ENCODE measurements at regions not wholly inside any gene's neighbourhood (a gene's known extent, or its start where the extent isn't known, plus 50 kb on each side); places are given as distances from the start of the nearest gene placed in this dataset.

DNA sequence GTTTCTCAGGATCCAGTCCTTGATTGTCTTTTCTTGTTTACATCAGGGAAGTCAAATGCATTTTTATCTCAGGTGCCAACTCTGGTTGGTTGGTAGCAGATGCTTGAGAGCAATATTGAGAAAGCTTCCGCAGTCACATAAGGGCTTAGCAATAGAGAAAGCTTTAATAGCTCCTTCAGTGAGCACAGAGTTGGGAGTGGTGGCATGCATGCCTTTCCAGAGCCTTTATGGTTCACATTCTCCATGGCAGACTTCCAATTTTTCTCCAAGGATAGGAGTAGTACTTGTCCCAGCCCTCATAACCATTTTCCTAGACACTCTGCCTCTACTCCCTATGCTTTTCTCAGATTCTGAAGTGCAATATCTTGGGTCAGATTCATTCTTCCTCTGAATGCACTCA, 280.4 kb downstream of the AEBP2 start:
- intact Hi-C loops (cut with micrococcal nuclease) = no loop called here
- H3K79me2 ChIP-seq (ENCODE audit: insufficient read depth, low read length) = no peaks in the 10 kb centered on the region
- no peaks in the 10 kb centered on the region for H3K4me1 Mint-ChIP-seq
- H3K27ac Mint-ChIP-seq = no peak overlapping the region
- H3K36me3 ChIP-seq (replicated peaks in 1 of 2; ENCODE audit: control insufficient read depth in 1 of 2, insufficient read depth in 2 of 2, low read length in 2 of 2) = no peaks in the 10 kb centered on the region
- H3K27me3 ChIP-seq (ENCODE audit: control insufficient read depth in 2 of 2, insufficient read depth in 2 of 2, low read length in 2 of 2) = no peaks in the 10 kb centered on the region
- no peak overlapping the region for H3K9ac ChIP-seq (ENCODE audit: insufficient read depth, low read length, poor library complexity, severe bottlenecking)
- no peak overlapping the region for H3K4me2 ChIP-seq (replicated peaks; ENCODE audit: extremely low read depth, low read length, poor library complexity, severe bottlenecking)
- no peaks in the 10 kb centered on the region for H4K20me1 ChIP-seq (ENCODE audit: insufficient read depth, low read length)
- no CpG with 5 or more reads among the region's 1 CpG for WGBS (ENCODE audit: insufficient coverage)
- no peaks in the 10 kb centered on the region for H3K4me1 ChIP-seq (ENCODE audit: control insufficient read depth in 1 of 2, insufficient read depth in 2 of 2, low read length in 2 of 2)
- H2AFZ ChIP-seq (ENCODE audit: insufficient read depth, low read depth, low read length, poor library complexity, severe bottlenecking) = no peak overlapping the region
- H3K36me3 Mint-ChIP-seq = no peaks in the 10 kb centered on the region
- TF ChIP-seq, protein P1, sequence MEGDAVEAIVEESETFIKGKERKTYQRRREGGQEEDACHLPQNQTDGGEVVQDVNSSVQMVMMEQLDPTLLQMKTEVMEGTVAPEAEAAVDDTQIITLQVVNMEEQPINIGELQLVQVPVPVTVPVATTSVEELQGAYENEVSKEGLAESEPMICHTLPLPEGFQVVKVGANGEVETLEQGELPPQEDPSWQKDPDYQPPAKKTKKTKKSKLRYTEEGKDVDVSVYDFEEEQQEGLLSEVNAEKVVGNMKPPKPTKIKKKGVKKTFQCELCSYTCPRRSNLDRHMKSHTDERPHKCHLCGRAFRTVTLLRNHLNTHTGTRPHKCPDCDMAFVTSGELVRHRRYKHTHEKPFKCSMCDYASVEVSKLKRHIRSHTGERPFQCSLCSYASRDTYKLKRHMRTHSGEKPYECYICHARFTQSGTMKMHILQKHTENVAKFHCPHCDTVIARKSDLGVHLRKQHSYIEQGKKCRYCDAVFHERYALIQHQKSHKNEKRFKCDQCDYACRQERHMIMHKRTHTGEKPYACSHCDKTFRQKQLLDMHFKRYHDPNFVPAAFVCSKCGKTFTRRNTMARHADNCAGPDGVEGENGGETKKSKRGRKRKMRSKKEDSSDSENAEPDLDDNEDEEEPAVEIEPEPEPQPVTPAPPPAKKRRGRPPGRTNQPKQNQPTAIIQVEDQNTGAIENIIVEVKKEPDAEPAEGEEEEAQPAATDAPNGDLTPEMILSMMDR (IDR thresholded peaks at IDR 0.05) = no peak
- H3K9me3 ChIP-seq (replicated peaks in 1 of 2; ENCODE audit: control insufficient read depth in 1 of 2, insufficient read depth in 1 of 2, low read length in 2 of 2) = peaks cover 0 to 3% of the 10 kb centered on the region in 2 donors
- H3K27ac ChIP-seq (ENCODE audit: low read depth in 1 of 2, low read length in 2 of 2) = no peak overlapping the region
- H3K4me3 ChIP-seq (replicated peaks in 1 of 3; ENCODE audit: low read depth in 2 of 3, low read length in 3 of 3) = no peak overlapping the region
- peaks cover 0 to 2% (median 0%) of the 10 kb centered on the region in 3 donors for H3K27me3 Mint-ChIP-seq (ENCODE audit: low read depth in 3 of 3)
- DNase-seq = no peak
- no peak overlapping the region for H3K4me3 Mint-ChIP-seq
- H3K9me3 Mint-ChIP-seq = peaks cover 0 to 14% (median 6%) of the 10 kb centered on the region in 7 donors

- TF ChIP-seq, protein P1 (IDR thresholded peaks at IDR 0.05) = no peak
- WGBS (ENCODE audit: insufficient coverage) = 97% methylated on average over 5 of the region's 5 CpGs
- intact Hi-C loops (cut with micrococcal nuclease) = no loop called here
Measured at GRCh38 chr12:19726122-19726521, 286.8 kb downstream of the AEBP2 start.

More at GRCh38 chr12:19726122-19726521, 286.8 kb downstream of the AEBP2 start:
- H3K27me3 Mint-ChIP-seq (ENCODE audit: low read depth in 3 of 3) = peaks cover 0 to 2% (median 0%) of the 10 kb centered on the region in 3 donors
- no peak overlapping the region for H3K4me3 Mint-ChIP-seq
- Histone ChIP-seq H3K4me3 (replicated peaks in 1 of 3; ENCODE audit: low read depth in 2 of 3, low read length in 3 of 3) (no peak overlapping the region), H4K20me1 (ENCODE audit: insufficient read depth, low read length) (no peaks in the 10 kb centered on the region), H3K27me3 (ENCODE audit: control insufficient read depth in 2 of 2, insufficient read depth in 2 of 2, low read length in 2 of 2) (no peaks in the 10 kb centered on the region), H3K4me1 (ENCODE audit: control insufficient read depth in 1 of 2, insufficient read depth in 2 of 2, low read length in 2 of 2) (no peaks in the 10 kb centered on the region), H3K36me3 (replicated peaks in 1 of 2; ENCODE audit: control insufficient read depth in 1 of 2, insufficient read depth in 2 of 2, low read length in 2 of 2) (no peaks in the 10 kb centered on the region), H3K79me2 (ENCODE audit: insufficient read depth, low read length) (no peaks in the 10 kb centered on the region), H3K9me3 (replicated peaks in 1 of 2; ENCODE audit: control insufficient read depth in 1 of 2, insufficient read depth in 1 of 2, low read length in 2 of 2) (peaks cover 16 to 21% of the 10 kb centered on the region in 2 donors), H3K9ac (ENCODE audit: insufficient read depth, low read length, poor library complexity, severe bottlenecking) (no peak overlapping the region), H3K4me2 (replicated peaks; ENCODE audit: extremely low read depth, low read length, poor library complexity, severe bottlenecking) (no peak overlapping the region), H2AFZ (ENCODE audit: insufficient read depth, low read depth, low read length, poor library complexity, severe bottlenecking) (no peak overlapping the region), H3K27ac (ENCODE audit: low read depth in 1 of 2, low read length in 2 of 2) (no peak overlapping the region)
- no peaks in the 10 kb centered on the region for H3K4me1 Mint-ChIP-seq
- peaks cover 10 to 24% (median 15%) of the 10 kb centered on the region in 7 donors for H3K9me3 Mint-ChIP-seq
- H3K27ac Mint-ChIP-seq = no peak overlapping the region
- no peaks in the 10 kb centered on the region for H3K36me3 Mint-ChIP-seq
- DNase-seq = no peak
